ENCODE measurements at regions not wholly inside any gene's neighbourhood (a gene's known extent, or its start where the extent isn't known, plus 50 kb on each side); places are given as distances from the start of the nearest gene placed in this dataset.

DNA sequence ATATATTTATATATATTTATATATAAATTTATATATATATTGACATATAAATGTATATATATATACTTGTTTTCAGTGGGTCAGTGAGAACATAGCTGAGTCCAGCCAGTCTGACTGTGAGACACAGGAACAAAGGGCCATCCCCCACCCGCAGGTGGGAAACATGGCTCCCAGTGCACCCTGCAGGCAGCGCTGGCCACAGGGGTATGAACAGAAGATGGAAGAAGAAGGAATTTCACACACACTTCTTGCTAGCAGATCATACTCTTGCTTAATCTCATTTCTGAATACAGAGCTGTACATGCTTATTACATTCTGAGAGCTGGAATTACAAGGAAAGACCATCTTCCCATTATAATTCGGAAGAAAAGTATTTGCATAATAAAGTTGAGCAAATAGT, 595.4 kb downstream of the IRX1 start:
- TF ChIP-seq, protein P1, sequence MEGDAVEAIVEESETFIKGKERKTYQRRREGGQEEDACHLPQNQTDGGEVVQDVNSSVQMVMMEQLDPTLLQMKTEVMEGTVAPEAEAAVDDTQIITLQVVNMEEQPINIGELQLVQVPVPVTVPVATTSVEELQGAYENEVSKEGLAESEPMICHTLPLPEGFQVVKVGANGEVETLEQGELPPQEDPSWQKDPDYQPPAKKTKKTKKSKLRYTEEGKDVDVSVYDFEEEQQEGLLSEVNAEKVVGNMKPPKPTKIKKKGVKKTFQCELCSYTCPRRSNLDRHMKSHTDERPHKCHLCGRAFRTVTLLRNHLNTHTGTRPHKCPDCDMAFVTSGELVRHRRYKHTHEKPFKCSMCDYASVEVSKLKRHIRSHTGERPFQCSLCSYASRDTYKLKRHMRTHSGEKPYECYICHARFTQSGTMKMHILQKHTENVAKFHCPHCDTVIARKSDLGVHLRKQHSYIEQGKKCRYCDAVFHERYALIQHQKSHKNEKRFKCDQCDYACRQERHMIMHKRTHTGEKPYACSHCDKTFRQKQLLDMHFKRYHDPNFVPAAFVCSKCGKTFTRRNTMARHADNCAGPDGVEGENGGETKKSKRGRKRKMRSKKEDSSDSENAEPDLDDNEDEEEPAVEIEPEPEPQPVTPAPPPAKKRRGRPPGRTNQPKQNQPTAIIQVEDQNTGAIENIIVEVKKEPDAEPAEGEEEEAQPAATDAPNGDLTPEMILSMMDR (conservative IDR thresholded peaks at IDR 0.05; ENCODE audit: low read length) = no peak
- no peak for DNase-seq (ENCODE audit: low read depth)
- no peak overlapping the region for H3K4me3 ChIP-seq (ENCODE audit: low read length)

DNA sequence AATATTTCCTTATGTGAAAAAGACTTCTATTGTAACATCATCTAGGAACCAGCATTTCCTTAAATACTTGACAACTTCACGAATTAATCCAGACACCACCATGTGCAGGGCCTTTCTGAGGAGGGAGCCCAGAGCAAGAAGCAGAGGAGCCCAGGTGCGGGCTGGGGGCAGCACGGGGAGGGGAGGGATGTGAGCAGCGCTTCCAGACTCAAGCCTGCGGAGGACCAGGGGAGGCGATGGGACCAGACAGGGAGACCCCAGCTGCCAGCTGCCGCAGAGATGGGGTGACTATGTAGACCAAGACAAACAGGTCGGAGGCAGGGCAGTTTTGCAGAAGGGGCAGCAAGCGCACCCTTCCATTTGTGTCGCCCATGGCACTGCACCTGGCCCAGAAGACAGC, 596.1 kb downstream of the IRX1 start:
- TF ChIP-seq, protein P1 (conservative IDR thresholded peaks at IDR 0.05; ENCODE audit: low read length) = no peak
- H3K4me3 ChIP-seq (ENCODE audit: low read length) = no peak overlapping the region
- DNase-seq (ENCODE audit: low read depth) = no peak

DNA sequence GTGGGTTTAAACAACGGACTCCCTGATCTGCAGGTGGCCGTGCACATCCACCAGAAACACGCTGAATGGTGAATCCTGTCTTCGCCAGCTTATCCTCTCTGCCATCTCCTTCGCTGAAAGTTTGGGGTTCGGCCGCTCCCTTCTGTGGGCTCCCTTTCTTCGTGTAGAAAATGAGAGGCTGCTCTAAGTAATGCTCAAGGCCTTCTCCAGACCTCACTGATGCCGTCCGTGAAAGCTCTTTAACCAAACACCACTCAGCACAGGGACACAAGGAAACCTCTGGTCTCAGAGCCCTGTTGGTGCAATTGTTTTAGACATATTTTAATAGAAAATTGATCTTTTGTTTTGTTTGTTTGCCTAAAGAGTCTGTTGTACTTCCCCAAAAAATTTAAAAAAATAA, 596.5 kb downstream of the IRX1 start:
- DNase-seq (ENCODE audit: low read depth) = no peak
- no peak overlapping the region for H3K4me3 ChIP-seq (ENCODE audit: low read length)
- TF ChIP-seq, protein P1 (conservative IDR thresholded peaks at IDR 0.05; ENCODE audit: low read length) = no peak

DNA sequence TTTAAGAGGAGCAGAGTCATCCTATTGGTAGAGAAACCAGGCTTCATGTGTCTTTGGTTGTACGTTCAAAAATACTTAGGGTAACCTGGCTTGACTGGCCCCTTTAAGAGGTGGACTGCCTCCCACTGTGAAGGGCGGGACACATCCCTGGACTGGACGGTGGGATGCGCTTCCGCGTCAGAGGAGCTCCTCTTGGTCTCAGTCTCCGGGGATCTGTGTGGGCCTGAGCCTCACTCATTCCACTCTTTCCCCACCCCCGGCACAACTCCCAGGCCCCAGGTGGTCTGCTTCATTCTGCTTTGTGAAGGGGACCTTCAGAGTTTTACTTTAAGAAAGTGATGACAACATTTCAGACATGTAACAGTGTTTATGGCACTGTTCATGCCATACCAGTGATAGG, 601.1 kb downstream of the IRX1 start:
- TF ChIP-seq, protein P1 (conservative IDR thresholded peaks at IDR 0.05; ENCODE audit: low read length) = no peak
- no peak for DNase-seq (ENCODE audit: low read depth)
- no peak overlapping the region for H3K4me3 ChIP-seq (ENCODE audit: low read length)

DNA sequence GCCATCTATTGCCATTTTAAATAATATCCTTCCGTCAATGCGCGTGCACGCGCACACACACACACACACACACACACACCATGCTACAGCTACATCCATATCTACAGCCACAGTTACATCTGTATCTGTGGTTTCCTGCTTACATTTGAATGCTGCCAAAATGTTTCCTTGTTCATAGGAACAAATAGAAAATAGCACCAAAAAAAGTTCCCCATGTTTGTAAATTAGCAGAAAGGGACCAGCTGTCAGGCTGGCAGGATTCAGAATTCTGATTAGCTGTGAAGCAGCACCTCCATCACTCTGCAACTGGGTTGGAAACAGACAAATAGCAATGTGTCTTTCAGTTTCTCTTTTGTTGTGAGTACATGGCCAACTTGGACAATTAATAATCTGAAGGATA, 601.5 kb downstream of the IRX1 start:
- TF ChIP-seq, protein P1 (conservative IDR thresholded peaks at IDR 0.05; ENCODE audit: low read length) = no peak
- no peak for DNase-seq (ENCODE audit: low read depth)
- H3K4me3 ChIP-seq (ENCODE audit: low read length) = no peak overlapping the region

DNA sequence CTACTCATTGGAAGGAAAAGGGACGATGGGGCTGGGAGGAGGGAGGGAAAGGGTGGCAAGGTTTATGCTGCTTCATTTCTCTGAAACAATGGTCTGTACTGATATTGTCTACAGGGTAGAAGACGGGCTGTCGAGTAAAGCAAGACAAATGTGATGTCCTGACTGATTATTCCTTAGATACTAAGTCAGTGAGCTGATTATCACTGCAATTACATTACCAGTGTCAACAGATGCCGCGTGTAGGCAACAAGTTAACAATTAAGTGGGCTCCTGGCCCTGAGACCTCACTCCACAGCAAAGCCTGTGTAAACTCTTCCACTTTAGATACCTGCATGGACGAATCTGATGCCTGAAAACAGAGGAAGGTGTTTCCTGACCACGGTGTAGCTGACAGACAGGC, 602.8 kb downstream of the IRX1 start:
- TF ChIP-seq, protein P1 (conservative IDR thresholded peaks at IDR 0.05; ENCODE audit: low read length) = no peak
- H3K4me3 ChIP-seq (ENCODE audit: low read length) = no peak overlapping the region
- DNase-seq (ENCODE audit: low read depth) = no peak

DNA sequence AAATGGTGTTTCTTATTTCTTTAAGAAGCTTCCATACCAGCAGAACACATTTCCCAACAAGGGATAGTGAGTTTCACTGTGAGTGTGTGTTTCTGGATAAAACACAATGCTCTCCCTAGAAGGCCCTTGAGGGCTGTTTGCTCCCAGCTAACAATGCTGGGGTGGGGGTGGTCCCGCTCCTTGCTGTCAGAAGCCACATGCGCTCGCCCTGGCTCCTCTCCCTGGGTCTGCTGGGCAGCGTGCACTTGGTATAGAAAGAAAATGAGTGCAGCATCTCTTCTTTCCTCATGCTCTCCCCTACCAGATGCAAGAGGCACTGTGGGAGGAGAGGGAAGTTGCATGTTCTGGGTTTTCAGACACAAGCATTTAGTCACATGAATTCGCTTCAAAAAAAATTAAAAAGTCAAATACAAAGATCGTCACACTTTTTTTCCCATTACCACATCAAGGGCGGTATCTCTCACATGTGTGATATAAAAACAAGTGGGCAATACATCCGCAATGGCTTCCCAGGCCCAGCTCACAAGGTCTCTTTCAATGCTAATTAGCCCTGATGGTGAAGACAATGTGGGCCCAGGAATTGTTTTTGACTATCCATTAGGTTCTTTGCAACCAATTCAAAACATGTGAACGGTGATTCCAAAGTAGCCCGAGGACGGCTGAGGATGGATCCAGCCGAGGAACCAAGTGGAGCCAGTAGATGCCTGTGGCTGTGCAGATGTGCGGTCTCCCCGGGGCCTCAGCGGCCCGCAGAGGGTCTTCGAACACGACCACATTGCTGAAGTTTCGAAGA, 603.6 kb downstream of the IRX1 start:
- TF ChIP-seq, protein P1 (conservative IDR thresholded peaks at IDR 0.05; ENCODE audit: low read length) = no peak

More for the DNA sequence above, 603.6 kb downstream of the IRX1 start:
- no peak overlapping the region for H3K4me3 ChIP-seq (ENCODE audit: low read length)
- no peak for DNase-seq (ENCODE audit: low read depth)

All from AG10803 (cell line).